ENCODE measurements at regions not wholly inside any gene's neighbourhood (a gene's known extent, or its start where the extent isn't known, plus 50 kb on each side); places are given as distances from the start of the nearest gene placed in this dataset.

- no peak for TF ChIP-seq GATA2 (IDR thresholded peaks at IDR 0.05; ENCODE audit: low read depth, low read length)
- TF ChIP-seq GATA3 (IDR thresholded peaks at IDR 0.05; ENCODE audit: low read depth, low read length): no peak
Observed at GRCh38 chr5:54795284-54795683, 190.1 kb downstream of the ESM1 start.

- TF ChIP-seq GATA2 (IDR thresholded peaks at IDR 0.05; ENCODE audit: low read depth, low read length) (no peak), GATA3 (IDR thresholded peaks at IDR 0.05; ENCODE audit: low read depth, low read length) (no peak)
Observed at GRCh38 chr5:54794135-54794975, 191.0 kb downstream of the ESM1 start.

- TF ChIP-seq GATA2 (IDR thresholded peaks at IDR 0.05; ENCODE audit: low read depth, low read length) (no peak), GATA3 (IDR thresholded peaks at IDR 0.05; ENCODE audit: low read depth, low read length) (no peak)
Observed at GRCh38 chr5:54793468-54794134, 191.8 kb downstream of the ESM1 start.

- no peak for TF ChIP-seq GATA3 (IDR thresholded peaks at IDR 0.05; ENCODE audit: low read depth, low read length)
- no peak for TF ChIP-seq GATA2 (IDR thresholded peaks at IDR 0.05; ENCODE audit: low read depth, low read length)
Observed at GRCh38 chr5:54792611-54793404, 192.6 kb downstream of the ESM1 start.

- TF ChIP-seq GATA3 (IDR thresholded peaks at IDR 0.05; ENCODE audit: low read depth, low read length) (no peak), GATA2 (IDR thresholded peaks at IDR 0.05; ENCODE audit: low read depth, low read length) (peak; percentile 39; the same call in 1 of the 2 replicates)
Observed at GRCh38 chr5:54785729-54786591, 199.4 kb downstream of the ESM1 start.

GRCh38 chr5:54778783-54779182 is 206.6 kb downstream of the ESM1 start:
- TF ChIP-seq GATA2 (IDR thresholded peaks at IDR 0.05; ENCODE audit: low read depth, low read length): no peak
- TF ChIP-seq GATA3 (IDR thresholded peaks at IDR 0.05; ENCODE audit: low read depth, low read length): no peak

GRCh38 chr5:54775645-54776044 is 209.7 kb downstream of the ESM1 start:
- TF ChIP-seq GATA2 (IDR thresholded peaks at IDR 0.05; ENCODE audit: low read depth, low read length) (no peak), GATA3 (IDR thresholded peaks at IDR 0.05; ENCODE audit: low read depth, low read length) (no peak)

- TF ChIP-seq GATA2 (IDR thresholded peaks at IDR 0.05; ENCODE audit: low read depth, low read length): no peak
- no peak for TF ChIP-seq GATA3 (IDR thresholded peaks at IDR 0.05; ENCODE audit: low read depth, low read length)
Observed at GRCh38 chr5:54774281-54775170, 210.9 kb downstream of the ESM1 start.

- TF ChIP-seq GATA2 (IDR thresholded peaks at IDR 0.05; ENCODE audit: low read depth, low read length) (no peak), GATA3 (IDR thresholded peaks at IDR 0.05; ENCODE audit: low read depth, low read length) (no peak)
Observed at GRCh38 chr5:54772684-54773083, 212.7 kb downstream of the ESM1 start.

- TF ChIP-seq GATA2 (IDR thresholded peaks at IDR 0.05; ENCODE audit: low read depth, low read length) (no peak), GATA3 (IDR thresholded peaks at IDR 0.05; ENCODE audit: low read depth, low read length) (no peak)
Observed at GRCh38 chr5:54772231-54772630, 213.2 kb downstream of the ESM1 start.

- TF ChIP-seq GATA3 (IDR thresholded peaks at IDR 0.05; ENCODE audit: low read depth, low read length) (no peak), GATA2 (IDR thresholded peaks at IDR 0.05; ENCODE audit: low read depth, low read length) (no peak)
Observed at GRCh38 chr5:54769746-54770145, 215.6 kb downstream of the ESM1 start.

GRCh38 chr5:54769072-54769471 is 216.3 kb downstream of the ESM1 start:
- no peak for TF ChIP-seq GATA2 (IDR thresholded peaks at IDR 0.05; ENCODE audit: low read depth, low read length)
- TF ChIP-seq GATA3 (IDR thresholded peaks at IDR 0.05; ENCODE audit: low read depth, low read length): no peak
